Calu3 (cell line): ENCODE measurements at regions not wholly inside any gene's neighbourhood (a gene's known extent, or its start where the extent isn't known, plus 50 kb on each side); places are given as distances from the start of the nearest gene placed in this dataset.

ENCODE experiments used
- BruUV-seq: library from RNA; stranded (reverse); fragments of 400-500 nt; replicated peaks from 2 replicates; lab custom pipeline; 2021; lab: Mats Ljungman, UMichigan
- CTCF ChIA-PET: fragments of 300-600 bp; sonication (Branson Sonifier 250); formaldehyde crosslinking; loops from one replicate; lab custom pipeline; 2022; ENCODE audit warnings: antibody characterized with exemption; lab: Charles Lee
- DNase-seq: peaks from one replicate; pipeline ENCODE4 v3.0.0; 2022
- H3K27ac Mint-ChIP-seq: one replicate; pipeline ENCODE4 v1.8.0; 2022; ENCODE audit warnings: mixed read lengths; ENCODE audit not compliant: unreplicated experiment
- H3K27me3 Mint-ChIP-seq: one replicate; pipeline ENCODE4 v1.8.0; 2022; ENCODE audit warnings: mixed read lengths; ENCODE audit not compliant: unreplicated experiment
- H3K36me3 Mint-ChIP-seq: one replicate; pipeline ENCODE4 v1.8.0; 2022; ENCODE audit warnings: mild to moderate bottlenecking, moderate library complexity, mixed read lengths; ENCODE audit not compliant: insufficient read depth, unreplicated experiment
- H3K4me1 Mint-ChIP-seq: one replicate; pipeline ENCODE4 v1.8.0; 2022; ENCODE audit warnings: mild to moderate bottlenecking, low read depth, mixed read lengths; ENCODE audit not compliant: unreplicated experiment
- H3K4me3 Mint-ChIP-seq: one replicate; pipeline ENCODE4 v1.8.0; 2022; ENCODE audit warnings: mild to moderate bottlenecking, low read depth, moderate library complexity, mixed read lengths; ENCODE audit not compliant: unreplicated experiment
- H3K9me3 Mint-ChIP-seq: one replicate; pipeline ENCODE4 v1.8.0; 2022; ENCODE audit warnings: low read depth, mixed read lengths; ENCODE audit not compliant: unreplicated experiment
- intact Hi-C: fragments of 100-400 bp; cut with micrococcal nuclease; formaldehyde crosslinking; loops from one replicate; pipeline ENCODE4 v1.10.0; 2022; ENCODE audit not compliant: unreplicated experiment
- TF ChIP-seq, protein P1 (sequence below): fragments of 200-600 bp; IDR thresholded peaks from one replicate; pipeline ENCODE4 v1.8.0; 2022; ENCODE audit warnings: antibody characterized with exemption; ENCODE audit not compliant: unreplicated experiment

GRCh38 chr2:81976998-81977397, 1672.4 kb upstream of the LRRTM1 start:
- intact Hi-C loops, result no loop called here
- DNase-seq, result no peak
- Mint-ChIP-seq H3K27me3 (no peaks in the 10 kb centered on the region), H3K36me3 (no peaks in the 10 kb centered on the region), H3K9me3 (no peaks in the 10 kb centered on the region), H3K4me1 (no peaks in the 10 kb centered on the region), H3K4me3 (no peak overlapping the region), H3K27ac (no peak overlapping the region)
- TF ChIP-seq, protein P1, sequence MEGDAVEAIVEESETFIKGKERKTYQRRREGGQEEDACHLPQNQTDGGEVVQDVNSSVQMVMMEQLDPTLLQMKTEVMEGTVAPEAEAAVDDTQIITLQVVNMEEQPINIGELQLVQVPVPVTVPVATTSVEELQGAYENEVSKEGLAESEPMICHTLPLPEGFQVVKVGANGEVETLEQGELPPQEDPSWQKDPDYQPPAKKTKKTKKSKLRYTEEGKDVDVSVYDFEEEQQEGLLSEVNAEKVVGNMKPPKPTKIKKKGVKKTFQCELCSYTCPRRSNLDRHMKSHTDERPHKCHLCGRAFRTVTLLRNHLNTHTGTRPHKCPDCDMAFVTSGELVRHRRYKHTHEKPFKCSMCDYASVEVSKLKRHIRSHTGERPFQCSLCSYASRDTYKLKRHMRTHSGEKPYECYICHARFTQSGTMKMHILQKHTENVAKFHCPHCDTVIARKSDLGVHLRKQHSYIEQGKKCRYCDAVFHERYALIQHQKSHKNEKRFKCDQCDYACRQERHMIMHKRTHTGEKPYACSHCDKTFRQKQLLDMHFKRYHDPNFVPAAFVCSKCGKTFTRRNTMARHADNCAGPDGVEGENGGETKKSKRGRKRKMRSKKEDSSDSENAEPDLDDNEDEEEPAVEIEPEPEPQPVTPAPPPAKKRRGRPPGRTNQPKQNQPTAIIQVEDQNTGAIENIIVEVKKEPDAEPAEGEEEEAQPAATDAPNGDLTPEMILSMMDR, result no peak
- CTCF ChIA-PET, result no interaction called here
- no TSS peak for BruUV-seq

DNA sequence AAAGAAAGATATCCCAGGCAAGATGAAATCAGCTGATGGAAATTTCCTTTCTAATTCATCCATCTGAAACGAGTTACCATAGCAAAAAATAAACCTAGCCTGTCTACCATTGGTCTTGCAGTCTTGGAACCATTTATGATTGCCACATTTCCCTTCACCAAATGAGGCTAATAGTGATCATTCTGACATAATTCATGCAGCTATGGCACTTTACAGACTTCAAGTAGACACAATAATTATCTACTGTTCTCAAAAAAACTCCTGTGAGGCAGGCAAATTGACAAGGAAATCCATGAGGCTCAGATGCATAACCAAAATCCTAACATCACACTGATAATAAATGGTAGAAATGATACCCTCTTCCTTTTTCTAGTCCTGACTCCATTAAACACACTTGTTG, 1669.7 kb upstream of the LRRTM1 start:
- H3K4me3 Mint-ChIP-seq, result no peak overlapping the region
- H3K27me3 Mint-ChIP-seq, result no peaks in the 10 kb centered on the region
- no peak overlapping the region for H3K27ac Mint-ChIP-seq
- intact Hi-C loops, result no loop called here
- no peaks in the 10 kb centered on the region for H3K9me3 Mint-ChIP-seq
- no peaks in the 10 kb centered on the region for H3K4me1 Mint-ChIP-seq
- no peak for DNase-seq
- TF ChIP-seq, protein P1, result no peak
- H3K36me3 Mint-ChIP-seq, result no peaks in the 10 kb centered on the region
- BruUV-seq, result no TSS peak
- CTCF ChIA-PET, result no interaction called here

GRCh38 chr2:81942876-81943275, 1638.3 kb upstream of the LRRTM1 start:
- no peaks in the 10 kb centered on the region for H3K4me1 Mint-ChIP-seq
- H3K27me3 Mint-ChIP-seq, result no peaks in the 10 kb centered on the region
- no peak overlapping the region for H3K27ac Mint-ChIP-seq
- intact Hi-C loops, result no loop called here
- H3K36me3 Mint-ChIP-seq, result no peaks in the 10 kb centered on the region
- CTCF ChIA-PET, result no interaction called here
- H3K9me3 Mint-ChIP-seq, result peaks cover 7% of the 10 kb centered on the region
- no peak overlapping the region for H3K4me3 Mint-ChIP-seq
- no TSS peak for BruUV-seq
- TF ChIP-seq, protein P1, result no peak
- DNase-seq, result no peak

GRCh38 chr2:81942136-81942680, 1637.7 kb upstream of the LRRTM1 start:
- Mint-ChIP-seq H3K4me1 (no peaks in the 10 kb centered on the region), H3K9me3 (peaks cover 7% of the 10 kb centered on the region), H3K27ac (no peak overlapping the region), H3K36me3 (no peaks in the 10 kb centered on the region), H3K27me3 (no peaks in the 10 kb centered on the region), H3K4me3 (no peak overlapping the region)
- no TSS peak for BruUV-seq
- DNase-seq, result no peak
- TF ChIP-seq, protein P1, result no peak
- intact Hi-C loops, result no loop called here
- CTCF ChIA-PET, result no interaction called here
